ENCODE measurements at regions not wholly inside any gene's neighbourhood (a gene's known extent, or its start where the extent isn't known, plus 50 kb on each side); places are given as distances from the start of the nearest gene placed in this dataset.

DNA sequence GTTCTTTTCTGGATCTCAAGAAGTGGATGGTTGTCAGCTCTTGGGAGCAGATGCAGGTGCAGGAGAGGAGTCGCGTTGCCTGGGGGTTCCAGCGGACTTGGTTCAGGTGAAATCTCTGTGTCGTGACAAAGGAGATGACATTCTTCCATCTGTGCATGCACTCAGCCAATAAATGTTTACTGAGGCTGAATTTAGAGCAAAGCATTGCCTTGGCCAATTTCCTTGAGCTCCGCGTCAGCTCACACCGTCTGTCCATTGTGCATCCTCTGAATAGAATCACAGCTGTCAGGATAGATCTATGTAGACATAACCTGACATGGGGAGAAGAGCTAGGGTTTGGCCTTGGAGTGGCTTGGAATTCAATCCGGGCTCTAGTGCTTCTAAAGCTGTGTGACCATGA is 343.7 kb downstream of the GLRX3 start:
- Histone ChIP-seq H3K27me3 (ENCODE audit: control insufficient read depth, extremely low read depth, insufficient read depth, low read length) (no peaks in the 10 kb centered on the region), H3K27ac (ENCODE audit: control insufficient read depth, insufficient read depth, low read length) (no peak overlapping the region), H3K9me3 (ENCODE audit: control insufficient read depth, low read depth, low read length) (peaks cover 9% of the 10 kb centered on the region), H3K36me3 (ENCODE audit: control insufficient read depth in 2 of 2, extremely low read depth in 1 of 2, insufficient read depth in 2 of 2, low read length in 2 of 2) (no peaks in the 10 kb centered on the region), H3K9me1 (ENCODE audit: control insufficient read depth, extremely low read depth, insufficient read depth, low read length) (no peaks in the 10 kb centered on the region), H3K9ac (ENCODE audit: control insufficient read depth, extremely low read depth, insufficient read depth, low read length) (no peak overlapping the region), H3K79me2 (ENCODE audit: control insufficient read depth, insufficient read depth, low read length) (no peaks in the 10 kb centered on the region), H3K4me3 (ENCODE audit: control insufficient read depth in 2 of 3, extremely low read depth in 1 of 3, insufficient read depth in 2 of 3, low read depth in 1 of 3, low read length in 3 of 3) (no peak overlapping the region), H3K4me2 (ENCODE audit: control insufficient read depth, extremely low read depth, insufficient read depth, low read depth, low read length) (no peak overlapping the region), H3K4me1 (ENCODE audit: control insufficient read depth, extremely low read depth, insufficient read depth, low read length) (no peaks in the 10 kb centered on the region), H2AFZ (ENCODE audit: control insufficient read depth, low read length) (no peak overlapping the region), H4K20me1 (ENCODE audit: control insufficient read depth, extremely low read depth, insufficient read depth, low read length) (no peaks in the 10 kb centered on the region)
- DNase-seq (ENCODE audit: low read depth, low spot score) (no peak), FAIRE-seq (no peak)
- TF ChIP-seq, protein P1, sequence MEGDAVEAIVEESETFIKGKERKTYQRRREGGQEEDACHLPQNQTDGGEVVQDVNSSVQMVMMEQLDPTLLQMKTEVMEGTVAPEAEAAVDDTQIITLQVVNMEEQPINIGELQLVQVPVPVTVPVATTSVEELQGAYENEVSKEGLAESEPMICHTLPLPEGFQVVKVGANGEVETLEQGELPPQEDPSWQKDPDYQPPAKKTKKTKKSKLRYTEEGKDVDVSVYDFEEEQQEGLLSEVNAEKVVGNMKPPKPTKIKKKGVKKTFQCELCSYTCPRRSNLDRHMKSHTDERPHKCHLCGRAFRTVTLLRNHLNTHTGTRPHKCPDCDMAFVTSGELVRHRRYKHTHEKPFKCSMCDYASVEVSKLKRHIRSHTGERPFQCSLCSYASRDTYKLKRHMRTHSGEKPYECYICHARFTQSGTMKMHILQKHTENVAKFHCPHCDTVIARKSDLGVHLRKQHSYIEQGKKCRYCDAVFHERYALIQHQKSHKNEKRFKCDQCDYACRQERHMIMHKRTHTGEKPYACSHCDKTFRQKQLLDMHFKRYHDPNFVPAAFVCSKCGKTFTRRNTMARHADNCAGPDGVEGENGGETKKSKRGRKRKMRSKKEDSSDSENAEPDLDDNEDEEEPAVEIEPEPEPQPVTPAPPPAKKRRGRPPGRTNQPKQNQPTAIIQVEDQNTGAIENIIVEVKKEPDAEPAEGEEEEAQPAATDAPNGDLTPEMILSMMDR (optimal IDR thresholded peaks at IDR 0.05 in 1 of 3, IDR thresholded peaks at IDR 0.05 in 1 of 3, conservative IDR thresholded peaks at IDR 0.05 in 1 of 3; ENCODE audit: extremely low read depth in 1 of 3, insufficient read depth in 2 of 3, low read length in 3 of 3): no peak
- TF ChIP-seq EZH2 (IDR thresholded peaks at IDR 0.05; ENCODE audit: low read length): no peak
- dilution Hi-C loops (cut with MboI; ENCODE audit: extremely low pct_ligation_motif_present, low sequenced_read_pairs): no loop called here

DNA sequence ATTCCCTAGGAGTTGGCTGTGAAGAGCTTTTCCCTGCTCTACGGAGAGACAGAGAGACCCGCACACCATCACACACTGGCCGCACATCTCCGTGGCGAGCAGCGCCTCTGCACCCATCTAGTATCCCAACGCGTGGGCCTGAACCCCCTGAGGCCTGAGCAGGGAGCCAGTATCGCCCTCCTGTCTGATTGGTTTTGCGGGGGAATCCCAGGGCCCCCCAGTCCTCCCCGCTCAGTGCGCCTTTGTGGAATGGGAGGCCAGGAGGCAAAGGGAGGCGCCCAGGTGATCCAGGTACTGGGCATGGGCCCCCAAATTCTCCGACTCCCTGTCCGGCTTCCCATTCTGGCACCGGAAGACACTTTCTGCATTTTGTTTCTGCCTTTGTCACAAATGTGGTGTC is 344.3 kb downstream of the GLRX3 start:
- H4K20me1 ChIP-seq (ENCODE audit: control insufficient read depth, extremely low read depth, insufficient read depth, low read length): no peaks in the 10 kb centered on the region
- no peak overlapping the region for H2AFZ ChIP-seq (ENCODE audit: control insufficient read depth, low read length)
- no peak overlapping the region for H3K27ac ChIP-seq (ENCODE audit: control insufficient read depth, insufficient read depth, low read length)
- FAIRE-seq (no peak), DNase-seq (ENCODE audit: low read depth, low spot score) (no peak)
- no peaks in the 10 kb centered on the region for H3K27me3 ChIP-seq (ENCODE audit: control insufficient read depth, extremely low read depth, insufficient read depth, low read length)
- peaks cover 9% of the 10 kb centered on the region for H3K9me3 ChIP-seq (ENCODE audit: control insufficient read depth, low read depth, low read length)
- no peak overlapping the region for H3K4me3 ChIP-seq (ENCODE audit: control insufficient read depth in 2 of 3, extremely low read depth in 1 of 3, insufficient read depth in 2 of 3, low read depth in 1 of 3, low read length in 3 of 3)
- H3K79me2 ChIP-seq (ENCODE audit: control insufficient read depth, insufficient read depth, low read length): no peaks in the 10 kb centered on the region
- H3K4me2 ChIP-seq (ENCODE audit: control insufficient read depth, extremely low read depth, insufficient read depth, low read depth, low read length): no peak overlapping the region
- dilution Hi-C loops (cut with MboI; ENCODE audit: extremely low pct_ligation_motif_present, low sequenced_read_pairs): no loop called here
- no peak overlapping the region for H3K9ac ChIP-seq (ENCODE audit: control insufficient read depth, extremely low read depth, insufficient read depth, low read length)
- H3K4me1 ChIP-seq (ENCODE audit: control insufficient read depth, extremely low read depth, insufficient read depth, low read length): no peaks in the 10 kb centered on the region
- no peak for TF ChIP-seq EZH2 (IDR thresholded peaks at IDR 0.05; ENCODE audit: low read length)
- TF ChIP-seq, protein P1 (optimal IDR thresholded peaks at IDR 0.05 in 1 of 3, IDR thresholded peaks at IDR 0.05 in 1 of 3, conservative IDR thresholded peaks at IDR 0.05 in 1 of 3; ENCODE audit: extremely low read depth in 1 of 3, insufficient read depth in 2 of 3, low read length in 3 of 3): no peak
- H3K9me1 ChIP-seq (ENCODE audit: control insufficient read depth, extremely low read depth, insufficient read depth, low read length): no peaks in the 10 kb centered on the region
- H3K36me3 ChIP-seq (ENCODE audit: control insufficient read depth in 2 of 2, extremely low read depth in 1 of 2, insufficient read depth in 2 of 2, low read length in 2 of 2): no peaks in the 10 kb centered on the region
